NCI-H524 (cell line): ENCODE measurements at regions not wholly inside any gene's neighbourhood (a gene's known extent, or its start where the extent isn't known, plus 50 kb on each side); places are given as distances from the start of the nearest gene placed in this dataset.
"Not testable (repeated sequence)": the region's sequence is repeated elsewhere in the genome, so short reads cannot be mapped to it uniquely, and the experiment has no call there.

ENCODE experiments used
- DNase-seq, 2 experiments: peaks; one replicate each; lab custom pipeline; 2025; lab: John Stamatoyannopoulos, UW

- no peak for DNase-seq
Measured at GRCh38 chr3:174336784-174337183, 522.4 kb upstream of the NAALADL2 start.

- DNase-seq: no peak
Measured at GRCh38 chr3:174337227-174337626, 521.9 kb upstream of the NAALADL2 start.

GRCh38 chr3:174340624-174341587 lies 518.2 kb upstream of the NAALADL2 start:
- no peak for DNase-seq

- no peak for DNase-seq
Measured at GRCh38 chr3:174342171-174342570, 517.0 kb upstream of the NAALADL2 start.

- DNase-seq: no peak
Measured at GRCh38 chr3:174342941-174343501, 516.1 kb upstream of the NAALADL2 start.

- DNase-seq: no peak
Measured at GRCh38 chr3:174346141-174346540, 513.0 kb upstream of the NAALADL2 start.

- DNase-seq: no peak
Measured at GRCh38 chr3:174346571-174346970, 512.6 kb upstream of the NAALADL2 start.

- DNase-seq: no peak
Measured at GRCh38 chr3:174347474-174348138, 511.5 kb upstream of the NAALADL2 start.

GRCh38 chr3:174352227-174352626 lies 506.9 kb upstream of the NAALADL2 start:
- DNase-seq: no peak

- DNase-seq: peak in 1 of 2 experiments; percentile 63
Measured at GRCh38 chr3:174355505-174355904, 503.6 kb upstream of the NAALADL2 start.

- DNase-seq: no peak
Measured at GRCh38 chr3:174356596-174356995, 502.5 kb upstream of the NAALADL2 start.

GRCh38 chr3:174358252-174358651 lies 500.9 kb upstream of the NAALADL2 start:
- DNase-seq: no peak

- no peak for DNase-seq
Measured at GRCh38 chr3:174362556-174362955, 496.6 kb upstream of the NAALADL2 start.

- DNase-seq: no peak
Measured at GRCh38 chr3:174363256-174363655, 495.9 kb upstream of the NAALADL2 start.

- no peak for DNase-seq
Measured at GRCh38 chr3:174365796-174366195, 493.3 kb upstream of the NAALADL2 start.

GRCh38 chr3:174366904-174367303 lies 492.2 kb upstream of the NAALADL2 start:
- not testable (repeated sequence) for DNase-seq

GRCh38 chr3:174376346-174376745 lies 482.8 kb upstream of the NAALADL2 start:
- DNase-seq: no peak

- no peak for DNase-seq
Measured at GRCh38 chr3:174377096-174377495, 482.0 kb upstream of the NAALADL2 start.

- DNase-seq: no peak
Measured at GRCh38 chr3:174377684-174378083, 481.4 kb upstream of the NAALADL2 start.

- DNase-seq: no peak
Measured at GRCh38 chr3:174382878-174383277, 476.3 kb upstream of the NAALADL2 start.

GRCh38 chr3:174387736-174388135 lies 471.4 kb upstream of the NAALADL2 start:
- DNase-seq: no peak

GRCh38 chr3:174397848-174398247 lies 461.3 kb upstream of the NAALADL2 start:
- peak in 1 of 2 experiments; percentile 56 for DNase-seq

- no peak for DNase-seq
Measured at GRCh38 chr3:174398761-174399160, 460.4 kb upstream of the NAALADL2 start.
